ENCODE measurements at regions not wholly inside any gene's neighbourhood (a gene's known extent, or its start where the extent isn't known, plus 50 kb on each side); places are given as distances from the start of the nearest gene placed in this dataset.

DNA sequence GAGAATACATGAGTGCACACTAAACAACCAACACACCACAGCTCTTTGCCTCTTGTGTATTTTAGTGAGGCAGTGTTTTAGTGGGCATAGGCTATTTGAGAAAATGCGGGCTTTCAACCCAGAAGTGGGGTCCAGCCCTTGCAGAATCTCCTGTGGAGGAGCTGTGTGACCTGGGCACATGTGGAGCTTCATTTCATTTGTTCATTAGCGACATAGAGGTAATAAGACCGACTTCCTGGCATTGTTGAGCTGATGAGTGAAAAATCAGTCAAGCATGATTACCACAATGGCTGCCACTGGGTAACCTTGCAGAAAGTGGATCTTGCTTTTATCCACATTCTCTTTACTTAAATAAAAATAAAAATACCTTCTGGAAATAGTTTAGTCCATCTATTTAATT, 923.5 kb downstream of the BCL11B start:
- ATAC-seq (ENCODE audit: low read depth) (no peak), DNase-seq (ENCODE audit: low spot score in 2 of 2) (no peak)
- no peaks in the 10 kb centered on the region for H3K4me1 Mint-ChIP-seq
- H3K36me3 Mint-ChIP-seq = no peaks in the 10 kb centered on the region
- H3K9me3 Mint-ChIP-seq = peaks cover 10% of the 10 kb centered on the region
- H3K27me3 Mint-ChIP-seq = no peaks in the 10 kb centered on the region
- H3K27ac Mint-ChIP-seq = no peak overlapping the region
- H3K4me3 Mint-ChIP-seq = no peak overlapping the region

DNA sequence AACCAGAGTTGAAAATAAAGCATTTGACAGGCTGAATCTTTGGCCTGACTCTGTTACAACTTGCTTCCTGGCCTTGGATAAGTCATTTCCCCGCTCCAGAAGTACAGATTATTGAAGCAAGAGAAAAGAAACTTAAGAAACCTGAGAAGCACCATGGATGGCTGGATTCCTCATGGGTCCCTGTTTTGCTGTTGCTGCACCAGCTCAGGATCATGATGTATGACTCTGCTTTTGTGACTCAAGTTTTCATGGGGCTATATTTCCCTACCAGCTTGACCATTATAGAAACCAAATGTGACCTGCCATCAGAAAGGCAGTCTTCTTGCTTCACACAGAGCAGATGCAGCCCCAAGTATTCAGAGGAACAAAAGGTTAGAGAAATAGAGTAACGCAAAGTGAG, 921.8 kb downstream of the BCL11B start:
- Mint-ChIP-seq H3K9me3 (peaks cover 8% of the 10 kb centered on the region), H3K4me3 (no peak overlapping the region), H3K36me3 (no peaks in the 10 kb centered on the region), H3K4me1 (no peaks in the 10 kb centered on the region), H3K27ac (no peak overlapping the region), H3K27me3 (no peaks in the 10 kb centered on the region)
- ATAC-seq (ENCODE audit: low read depth) = no peak
- DNase-seq (ENCODE audit: low spot score in 2 of 2) = no peak

DNA sequence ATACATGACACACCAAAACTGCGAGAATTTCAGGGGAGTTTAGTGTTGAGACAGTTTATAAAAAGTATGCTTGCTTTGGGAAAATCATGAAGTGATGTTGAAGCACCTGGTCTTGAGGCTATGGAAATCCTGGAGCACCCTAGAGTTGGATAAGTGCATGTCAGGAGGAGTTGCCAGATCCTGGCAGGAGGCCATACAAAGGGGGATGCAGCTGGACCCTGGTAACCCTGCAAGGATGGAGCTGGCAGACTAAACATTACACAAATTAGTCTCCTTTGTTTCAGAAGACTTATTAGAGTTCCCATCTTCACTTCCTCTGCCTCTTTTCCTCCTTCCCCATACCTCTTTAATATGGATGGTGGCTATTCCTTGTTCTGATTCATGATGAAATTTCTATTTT, 907.0 kb downstream of the BCL11B start:
- H3K36me3 Mint-ChIP-seq = no peaks in the 10 kb centered on the region
- peaks cover 13% of the 10 kb centered on the region for H3K9me3 Mint-ChIP-seq
- H3K27me3 Mint-ChIP-seq = no peaks in the 10 kb centered on the region
- DNase-seq (ENCODE audit: low spot score in 2 of 2) (no peak), ATAC-seq (ENCODE audit: low read depth) (no peak)
- no peak overlapping the region for H3K4me3 Mint-ChIP-seq
- no peak overlapping the region for H3K27ac Mint-ChIP-seq
- H3K4me1 Mint-ChIP-seq = no peaks in the 10 kb centered on the region

DNA sequence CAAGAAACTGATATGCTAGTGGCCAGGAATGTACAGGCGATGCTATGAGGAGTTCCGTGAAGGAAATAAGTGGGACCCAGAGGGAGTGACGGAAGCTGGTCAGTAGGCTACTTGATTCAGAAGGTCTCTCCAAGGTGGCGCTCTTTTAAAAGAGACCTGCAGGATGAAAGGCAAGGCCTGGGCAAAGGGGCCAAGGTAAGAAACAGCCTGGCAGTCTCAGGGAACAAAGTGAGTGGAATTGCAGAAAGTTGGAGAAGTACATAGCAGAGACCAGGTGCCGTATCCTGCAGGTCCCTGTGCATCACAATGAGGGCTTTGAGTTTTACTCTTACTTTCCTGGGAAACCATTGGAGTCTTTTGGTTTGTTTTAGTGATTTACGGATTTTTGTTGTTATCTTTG, 905.6 kb downstream of the BCL11B start:
- no peak overlapping the region for H3K27ac Mint-ChIP-seq
- DNase-seq (ENCODE audit: low spot score in 2 of 2) = no peak
- no peaks in the 10 kb centered on the region for H3K36me3 Mint-ChIP-seq
- no peak overlapping the region for H3K4me3 Mint-ChIP-seq
- no peaks in the 10 kb centered on the region for H3K27me3 Mint-ChIP-seq
- H3K4me1 Mint-ChIP-seq = no peaks in the 10 kb centered on the region
- peaks cover 9% of the 10 kb centered on the region for H3K9me3 Mint-ChIP-seq
- no peak for ATAC-seq (ENCODE audit: low read depth)

DNA sequence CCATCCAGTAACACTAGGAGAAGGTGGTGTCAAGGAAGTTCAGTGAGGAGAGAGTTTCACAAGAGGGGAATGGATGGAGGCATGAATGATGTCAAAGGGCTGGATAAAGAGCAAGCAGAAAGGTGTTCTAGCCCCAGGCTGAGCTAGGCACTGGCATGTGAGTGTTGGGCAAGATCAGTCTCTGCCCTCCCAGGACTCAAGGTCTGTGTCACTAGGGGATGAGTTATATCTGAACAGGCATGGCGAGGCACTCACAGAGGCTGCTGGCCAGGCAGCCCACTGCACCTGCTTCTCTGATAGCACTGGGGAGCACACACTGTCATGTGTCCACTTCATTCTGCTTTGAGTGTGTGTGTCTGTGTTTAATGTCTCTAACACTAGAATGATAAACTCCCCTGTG, 903.8 kb downstream of the BCL11B start:
- no peak overlapping the region for H3K27ac Mint-ChIP-seq
- H3K4me1 Mint-ChIP-seq = no peaks in the 10 kb centered on the region

DNA sequence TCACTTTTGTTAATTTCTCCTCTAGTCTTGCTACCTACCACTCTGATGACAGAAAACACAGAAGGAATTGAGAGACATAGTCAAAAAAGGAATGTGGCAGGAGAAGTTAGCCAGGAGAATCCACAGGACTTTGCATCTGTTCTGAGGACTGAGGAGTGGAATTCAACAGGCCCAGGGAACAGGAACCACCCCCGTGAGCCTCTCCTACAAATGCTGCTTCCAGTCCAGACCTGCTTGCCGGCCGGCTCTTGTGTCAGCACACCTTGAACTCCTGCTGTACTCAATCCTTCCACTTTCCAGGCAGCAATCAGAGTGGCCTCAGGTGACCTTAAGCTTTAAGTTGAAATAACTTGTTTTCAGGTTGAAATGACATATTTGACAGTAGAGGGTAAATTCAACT, 903.1 kb downstream of the BCL11B start:
- DNase-seq (ENCODE audit: low spot score in 2 of 2) (no peak), ATAC-seq (ENCODE audit: low read depth) (no peak)
- Mint-ChIP-seq H3K36me3 (no peaks in the 10 kb centered on the region), H3K4me3 (no peak overlapping the region), H3K4me1 (no peaks in the 10 kb centered on the region), H3K9me3 (peaks cover 9% of the 10 kb centered on the region), H3K27ac (no peak overlapping the region), H3K27me3 (no peaks in the 10 kb centered on the region)

More for the DNA sequence above, 903.8 kb downstream of the BCL11B start:
- Mint-ChIP-seq H3K36me3 (no peaks in the 10 kb centered on the region), H3K4me3 (no peak overlapping the region), H3K27me3 (no peaks in the 10 kb centered on the region), H3K9me3 (peaks cover 9% of the 10 kb centered on the region)
- ATAC-seq (ENCODE audit: low read depth) = no peak
- no peak for DNase-seq (ENCODE audit: low spot score in 2 of 2)

DNA sequence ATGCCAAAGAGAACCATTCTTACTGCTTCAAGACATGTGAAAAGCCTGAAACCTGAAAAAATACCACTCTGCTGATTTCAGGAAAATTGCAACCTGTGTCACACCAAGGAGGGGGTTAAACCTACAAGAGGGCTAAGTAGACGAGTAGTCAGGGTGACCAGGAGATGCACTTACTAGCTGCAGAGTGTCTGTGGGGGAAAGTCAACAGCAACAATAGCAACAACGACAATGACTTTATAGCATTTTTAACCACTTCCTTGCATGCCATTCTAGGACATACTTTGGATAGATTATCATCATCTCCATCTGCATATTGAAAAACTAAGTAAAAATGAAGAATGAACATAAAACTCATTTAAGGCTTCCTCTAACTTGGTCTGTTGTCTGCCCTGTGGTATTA, 902.7 kb downstream of the BCL11B start:
- Mint-ChIP-seq H3K27me3 (no peaks in the 10 kb centered on the region), H3K4me1 (no peaks in the 10 kb centered on the region), H3K36me3 (no peaks in the 10 kb centered on the region), H3K4me3 (no peak overlapping the region), H3K27ac (no peak overlapping the region), H3K9me3 (peaks cover 9% of the 10 kb centered on the region)
- DNase-seq (ENCODE audit: low spot score in 2 of 2) (no peak), ATAC-seq (ENCODE audit: low read depth) (no peak)

DNA sequence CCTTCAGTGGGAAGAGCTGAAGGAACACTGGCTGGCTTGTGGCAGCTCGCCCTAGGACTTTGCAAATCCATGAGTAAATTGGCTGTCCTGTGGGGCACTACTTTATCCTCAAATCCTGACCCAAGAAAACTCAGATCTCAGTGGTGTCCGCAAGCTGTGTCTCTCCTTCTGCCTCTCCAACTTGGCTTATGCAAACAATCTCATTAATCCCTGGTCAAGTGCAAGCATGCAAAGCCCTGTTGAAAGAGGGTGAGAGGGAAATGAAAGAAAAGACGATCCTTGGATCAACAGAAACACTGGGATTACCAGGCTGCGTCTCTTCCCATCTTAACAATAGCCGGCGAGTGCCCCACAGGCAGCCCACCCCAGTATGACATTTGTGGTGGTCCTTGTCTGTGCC, 901.6 kb downstream of the BCL11B start:
- H3K4me1 Mint-ChIP-seq = no peaks in the 10 kb centered on the region
- no peak overlapping the region for H3K4me3 Mint-ChIP-seq
- H3K27ac Mint-ChIP-seq = no peak overlapping the region
- H3K27me3 Mint-ChIP-seq = no peaks in the 10 kb centered on the region
- no peaks in the 10 kb centered on the region for H3K36me3 Mint-ChIP-seq
- ATAC-seq (ENCODE audit: low read depth) (no peak), DNase-seq (ENCODE audit: low spot score in 2 of 2) (no peak)
- peaks cover 9% of the 10 kb centered on the region for H3K9me3 Mint-ChIP-seq

DNA sequence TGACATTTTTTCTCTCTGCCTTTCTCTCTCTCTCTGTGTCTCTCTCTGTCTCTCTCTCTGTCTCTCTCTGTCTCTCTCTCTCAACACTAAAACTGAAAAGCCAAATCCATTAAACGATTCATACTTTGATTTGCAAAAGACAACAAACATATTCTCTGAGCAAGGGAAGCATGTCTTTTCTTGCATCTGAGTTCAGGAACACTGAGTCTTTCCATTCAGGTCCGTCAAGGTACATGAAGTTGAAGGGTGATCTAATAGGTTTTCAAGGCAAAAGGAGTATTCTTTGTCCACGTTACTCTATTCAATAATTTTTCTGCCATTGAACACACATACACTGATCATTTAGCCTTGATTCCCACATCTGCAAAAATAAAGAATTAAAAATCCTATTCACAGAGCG, 900.9 kb downstream of the BCL11B start:
- ATAC-seq (ENCODE audit: low read depth) = no peak
- DNase-seq (ENCODE audit: low spot score in 2 of 2) = no peak
- no peak overlapping the region for H3K4me3 Mint-ChIP-seq
- no peaks in the 10 kb centered on the region for H3K4me1 Mint-ChIP-seq
- no peaks in the 10 kb centered on the region for H3K27me3 Mint-ChIP-seq
- no peaks in the 10 kb centered on the region for H3K36me3 Mint-ChIP-seq
- H3K27ac Mint-ChIP-seq = no peak overlapping the region
- peaks cover 9% of the 10 kb centered on the region for H3K9me3 Mint-ChIP-seq

DNA sequence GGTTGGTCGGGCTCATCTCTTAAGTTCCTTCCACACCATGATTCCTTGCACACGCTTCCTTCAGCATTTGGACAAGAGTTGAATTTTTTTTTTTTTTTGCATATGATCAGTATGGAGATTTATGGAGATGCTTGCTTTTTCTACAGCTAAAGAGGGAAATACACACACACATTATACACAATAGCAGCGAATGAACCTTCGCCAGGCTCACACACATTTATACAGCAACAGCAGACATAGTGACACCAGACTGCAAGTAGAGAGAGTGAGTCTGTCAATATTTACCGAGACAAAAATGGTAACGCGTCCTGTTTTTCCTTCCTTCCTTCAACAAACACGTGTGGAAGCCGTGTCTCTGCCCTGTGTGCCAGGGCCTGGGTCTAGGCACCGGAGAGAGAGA, 897.9 kb downstream of the BCL11B start:
- no peaks in the 10 kb centered on the region for H3K27me3 Mint-ChIP-seq
- peaks cover 5% of the 10 kb centered on the region for H3K9me3 Mint-ChIP-seq
- ATAC-seq (ENCODE audit: low read depth) (no peak), DNase-seq (ENCODE audit: low spot score in 2 of 2) (no peak)
- no peaks in the 10 kb centered on the region for H3K36me3 Mint-ChIP-seq
- H3K4me1 Mint-ChIP-seq = no peaks in the 10 kb centered on the region
- no peak overlapping the region for H3K4me3 Mint-ChIP-seq
- no peak overlapping the region for H3K27ac Mint-ChIP-seq

DNA sequence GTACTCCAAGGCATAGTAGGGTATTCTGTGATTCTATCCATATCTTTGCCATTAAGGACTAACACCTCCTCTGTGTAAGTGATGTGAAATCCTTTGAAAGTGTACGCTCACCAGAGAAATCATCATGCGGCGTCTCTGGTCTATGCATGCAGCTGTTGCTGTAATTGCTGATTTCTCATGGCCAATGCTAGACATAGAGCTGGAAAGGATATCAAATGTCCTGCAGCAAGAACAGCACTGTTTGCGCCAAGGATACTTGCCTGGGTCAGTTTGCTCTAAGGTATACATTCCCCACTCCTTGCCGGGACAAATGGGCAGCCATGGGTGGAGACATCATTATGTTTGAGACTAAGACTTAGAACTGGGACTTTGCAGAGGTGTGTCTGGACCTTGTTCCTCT, 896.4 kb downstream of the BCL11B start:
- Mint-ChIP-seq H3K4me3 (no peak overlapping the region), H3K9me3 (peaks cover 4% of the 10 kb centered on the region), H3K27ac (no peak overlapping the region), H3K4me1 (no peaks in the 10 kb centered on the region), H3K27me3 (no peaks in the 10 kb centered on the region), H3K36me3 (no peaks in the 10 kb centered on the region)
- DNase-seq (ENCODE audit: low spot score in 2 of 2) (no peak), ATAC-seq (ENCODE audit: low read depth) (no peak)

DNA sequence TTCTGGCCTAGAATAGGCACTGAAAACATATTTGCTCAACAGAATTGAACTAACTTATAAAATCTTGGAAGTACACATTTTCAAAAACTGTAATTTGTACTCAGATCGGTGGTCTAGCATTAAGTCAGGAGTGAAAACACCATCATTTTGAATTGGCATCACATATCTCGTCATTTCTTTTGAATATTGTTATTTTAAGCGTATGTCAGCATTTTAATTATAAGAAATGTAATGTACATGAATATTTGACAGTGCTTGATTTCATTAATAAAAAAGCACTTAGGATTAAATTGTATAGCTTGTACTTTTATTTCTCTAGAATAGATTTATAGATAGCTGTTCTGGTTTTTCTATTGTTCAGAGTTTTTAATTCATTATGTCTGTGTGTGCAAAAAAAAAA, 892.2 kb downstream of the BCL11B start:
- Mint-ChIP-seq H3K9me3 (peaks cover 9% of the 10 kb centered on the region), H3K36me3 (no peaks in the 10 kb centered on the region), H3K4me1 (no peaks in the 10 kb centered on the region), H3K27ac (no peak overlapping the region), H3K4me3 (no peak overlapping the region), H3K27me3 (no peaks in the 10 kb centered on the region)
- DNase-seq (ENCODE audit: low spot score in 2 of 2) (no peak), ATAC-seq (ENCODE audit: low read depth) (no peak)

DNA sequence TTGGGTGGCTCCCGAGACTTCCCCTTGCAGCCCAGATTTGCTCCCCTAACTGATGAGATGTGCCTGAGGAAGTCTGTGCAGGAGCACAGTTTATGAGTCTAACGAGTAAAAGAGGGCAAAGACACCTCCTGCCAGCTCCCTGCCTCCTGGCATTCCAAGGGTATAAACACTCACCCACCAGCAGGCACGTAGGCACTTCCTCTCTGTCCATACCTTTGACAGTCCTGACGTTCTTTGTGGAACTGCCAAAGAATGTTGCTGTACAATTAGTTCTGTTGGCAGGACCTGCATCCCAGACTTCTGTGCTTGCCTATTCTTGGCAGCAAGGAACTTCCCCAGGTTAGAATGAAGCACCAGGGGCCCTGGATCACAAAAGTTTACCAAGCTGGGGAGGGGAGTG, 889.3 kb downstream of the BCL11B start:
- ATAC-seq (ENCODE audit: low read depth) (no peak), DNase-seq (ENCODE audit: low spot score in 2 of 2) (no peak)
- H3K27ac Mint-ChIP-seq = no peak overlapping the region
- H3K9me3 Mint-ChIP-seq = peaks cover 12% of the 10 kb centered on the region
- H3K36me3 Mint-ChIP-seq = no peaks in the 10 kb centered on the region
- no peaks in the 10 kb centered on the region for H3K27me3 Mint-ChIP-seq
- H3K4me1 Mint-ChIP-seq = no peaks in the 10 kb centered on the region
- H3K4me3 Mint-ChIP-seq = no peak overlapping the region

DNA sequence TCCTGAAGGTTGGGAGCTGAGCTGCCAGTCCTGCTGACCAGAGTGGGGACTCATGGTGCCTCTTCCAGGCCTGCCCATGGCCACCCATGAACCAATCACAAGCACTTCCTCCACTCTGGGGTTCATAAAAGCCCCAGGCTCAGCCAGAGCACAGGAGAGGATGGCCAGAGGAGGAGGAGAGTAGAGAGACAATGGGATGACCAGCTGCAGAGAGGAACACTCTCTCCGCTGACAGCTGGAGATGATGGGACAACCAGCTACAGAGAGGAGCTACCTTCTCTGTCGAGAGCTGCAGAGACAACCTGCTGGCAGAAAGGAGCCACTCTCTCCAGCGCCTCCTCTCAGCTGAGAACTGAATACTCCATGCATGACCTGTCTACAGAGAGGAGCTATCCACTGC, 886.1 kb downstream of the BCL11B start:
- H3K27ac Mint-ChIP-seq = no peak overlapping the region
- peaks cover 14% of the 10 kb centered on the region for H3K9me3 Mint-ChIP-seq
- no peaks in the 10 kb centered on the region for H3K4me1 Mint-ChIP-seq
- ATAC-seq (ENCODE audit: low read depth) (no peak), DNase-seq (ENCODE audit: low spot score in 2 of 2) (no peak)
- H3K4me3 Mint-ChIP-seq = no peak overlapping the region
- no peaks in the 10 kb centered on the region for H3K27me3 Mint-ChIP-seq
- H3K36me3 Mint-ChIP-seq = no peaks in the 10 kb centered on the region

DNA sequence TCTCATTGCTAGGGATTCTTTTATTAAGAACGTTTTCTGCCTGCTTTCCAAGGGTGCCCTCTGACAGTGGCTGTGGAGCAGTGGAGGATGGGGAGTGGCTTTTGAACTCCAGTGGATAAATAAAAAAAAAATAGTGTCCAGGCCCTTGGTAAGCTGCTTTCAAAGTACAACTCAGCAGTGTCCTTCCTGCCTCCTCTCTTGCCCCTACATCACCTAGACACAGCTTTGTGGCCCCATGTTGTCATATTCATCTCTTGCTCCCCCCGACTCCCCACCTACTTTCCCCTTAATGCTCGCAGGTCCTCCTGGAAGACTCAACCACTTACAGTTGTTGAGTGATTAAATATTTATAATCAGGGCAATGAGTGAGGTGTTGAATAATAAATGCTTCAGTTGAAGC, 880.9 kb downstream of the BCL11B start:
- no peaks in the 10 kb centered on the region for H3K27me3 Mint-ChIP-seq
- H3K36me3 Mint-ChIP-seq = no peaks in the 10 kb centered on the region
- H3K27ac Mint-ChIP-seq = no peak overlapping the region
- DNase-seq (ENCODE audit: low spot score in 2 of 2) = no peak
- no peaks in the 10 kb centered on the region for H3K4me1 Mint-ChIP-seq
- ATAC-seq (ENCODE audit: low read depth) = no peak
- no peak overlapping the region for H3K4me3 Mint-ChIP-seq
- H3K9me3 Mint-ChIP-seq = peaks cover 8% of the 10 kb centered on the region

DNA sequence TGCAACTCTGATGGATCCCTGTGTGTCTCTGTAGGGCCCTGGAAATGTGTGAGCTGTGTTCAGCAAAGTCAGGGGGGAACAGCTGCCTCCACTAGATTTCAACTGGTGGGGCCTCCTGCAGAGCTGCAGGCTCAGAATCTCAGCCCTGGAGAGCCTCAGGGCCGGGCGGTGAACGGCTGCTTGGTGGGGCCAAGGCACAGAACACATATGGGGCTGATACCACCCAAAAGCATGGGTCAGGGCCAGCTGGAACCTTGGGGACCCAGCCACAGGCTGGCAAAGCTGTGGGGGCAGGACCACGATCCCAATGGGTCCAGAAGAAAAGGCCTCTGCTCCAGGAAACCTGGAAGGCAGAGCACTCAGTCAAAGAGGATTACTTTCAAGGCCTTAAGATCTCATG, 878.5 kb downstream of the BCL11B start:
- no peak overlapping the region for H3K27ac Mint-ChIP-seq
- peaks cover 6% of the 10 kb centered on the region for H3K9me3 Mint-ChIP-seq
- H3K4me3 Mint-ChIP-seq = no peak overlapping the region
- no peaks in the 10 kb centered on the region for H3K36me3 Mint-ChIP-seq
- ATAC-seq (ENCODE audit: low read depth) (no peak), DNase-seq (ENCODE audit: low spot score in 2 of 2) (no peak)
- H3K4me1 Mint-ChIP-seq = no peaks in the 10 kb centered on the region
- no peaks in the 10 kb centered on the region for H3K27me3 Mint-ChIP-seq
